ENCODE measurements at regions not wholly inside any gene's neighbourhood (a gene's known extent, or its start where the extent isn't known, plus 50 kb on each side); places are given as distances from the start of the nearest gene placed in this dataset.

DNA sequence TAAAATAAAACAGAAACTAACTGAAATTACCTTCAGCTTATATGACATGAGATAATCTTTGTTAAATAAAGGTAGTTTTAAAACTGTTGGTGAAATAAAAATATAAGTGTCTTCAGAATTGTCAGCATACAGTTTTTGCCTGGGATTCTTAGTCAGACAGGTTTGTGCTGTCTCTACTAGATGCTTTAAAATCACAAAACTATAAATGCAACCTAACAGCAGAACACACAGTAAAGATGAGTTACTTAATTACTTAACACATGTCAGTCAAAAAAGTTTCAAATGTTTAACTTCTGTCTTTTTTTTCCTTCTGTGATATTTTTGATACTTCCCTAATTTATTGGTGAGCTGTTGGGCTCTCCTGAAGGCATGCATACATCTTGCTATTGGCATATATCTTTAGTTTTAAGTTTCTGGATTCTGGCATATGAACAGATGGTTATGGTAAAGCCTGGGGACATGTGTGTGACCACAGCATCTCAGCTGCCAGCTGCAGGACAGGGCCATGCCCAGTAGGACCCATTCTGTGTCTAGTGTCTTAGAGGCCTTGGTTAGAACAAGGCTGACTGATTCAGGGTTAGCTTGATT, 231.1 kb upstream of the NUDT12 start:
- no peaks in the 10 kb centered on the region for H3K9me3 ChIP-seq
- CTCF ChIA-PET: no interaction called here
- DNase-seq (no peak), ATAC-seq (replicated peaks in 1 of 4) (no peak)
- Mint-ChIP-seq H3K27ac (no peak overlapping the region), H3K4me1 (no peaks in the 10 kb centered on the region), H3K36me3 (no peaks in the 10 kb centered on the region), H3K4me3 (no peak overlapping the region), H3K27me3 (no peaks in the 10 kb centered on the region), H3K9me3 (peaks cover 14 to 33% (median 30%) of the 10 kb centered on the region in 3 donors)
- no peaks in the 10 kb centered on the region for H3K36me3 ChIP-seq (ENCODE audit: control insufficient read depth in 2 of 2, extremely low read depth in 1 of 2, insufficient read depth in 1 of 2, low read length in 1 of 2)
- no peak overlapping the region for H3K27ac ChIP-seq (ENCODE audit: low read length)
- POLR2A ChIA-PET: no interaction called here
- no peaks in the 10 kb centered on the region for H3K27me3 ChIP-seq (replicated peaks in 1 of 2; ENCODE audit: control insufficient read depth in 2 of 2, extremely low read depth in 1 of 2, insufficient read depth in 2 of 2, low read length in 1 of 2)
- H3K4me3 ChIP-seq (ENCODE audit: control insufficient read depth in 1 of 2, extremely low read depth in 1 of 2, low read length in 1 of 2): no peak overlapping the region
- no peaks in the 10 kb centered on the region for H3K4me1 ChIP-seq (ENCODE audit: control insufficient read depth in 1 of 2, extremely low read depth in 1 of 2, insufficient read depth in 2 of 2, low read length in 2 of 2)

DNA sequence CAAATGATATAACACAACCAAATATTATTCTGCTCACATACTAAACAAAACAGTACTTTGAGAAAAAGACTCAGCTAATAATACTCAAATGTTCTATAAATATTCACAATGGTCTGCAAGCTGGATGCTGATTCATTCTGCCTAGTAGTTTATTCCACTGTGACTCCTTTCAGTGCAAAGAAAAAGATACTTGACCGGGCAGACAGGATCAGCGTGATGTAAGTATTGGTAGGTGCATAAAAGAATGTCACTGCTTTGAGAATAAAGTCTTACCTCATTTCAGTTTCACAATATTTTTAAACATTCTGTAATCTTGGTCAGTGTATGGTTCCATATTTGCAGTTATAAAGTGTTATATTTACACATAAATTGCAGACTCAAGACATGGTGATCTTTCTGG, 223.0 kb upstream of the NUDT12 start:
- no peaks in the 10 kb centered on the region for H3K4me1 ChIP-seq (ENCODE audit: control insufficient read depth in 1 of 2, extremely low read depth in 1 of 2, insufficient read depth in 2 of 2, low read length in 2 of 2)
- no peaks in the 10 kb centered on the region for H3K36me3 Mint-ChIP-seq
- no peaks in the 10 kb centered on the region for H3K27me3 Mint-ChIP-seq
- H3K27ac ChIP-seq (ENCODE audit: low read length): no peak overlapping the region
- no peak overlapping the region for H3K4me3 Mint-ChIP-seq
- no peak overlapping the region for H3K4me3 ChIP-seq (ENCODE audit: control insufficient read depth in 1 of 2, extremely low read depth in 1 of 2, low read length in 1 of 2)
- DNase-seq (no peak), ATAC-seq (replicated peaks in 1 of 4) (no peak)
- no peaks in the 10 kb centered on the region for H3K36me3 ChIP-seq (ENCODE audit: control insufficient read depth in 2 of 2, extremely low read depth in 1 of 2, insufficient read depth in 1 of 2, low read length in 1 of 2)
- H3K27me3 ChIP-seq (replicated peaks in 1 of 2; ENCODE audit: control insufficient read depth in 2 of 2, extremely low read depth in 1 of 2, insufficient read depth in 2 of 2, low read length in 1 of 2): no peaks in the 10 kb centered on the region
- H3K27ac Mint-ChIP-seq: no peak overlapping the region
- WGBS (ENCODE audit: insufficient coverage): no CpG with 5 or more reads among the region's 2 CpGs
- H3K9me3 Mint-ChIP-seq: peaks cover 0 to 10% (median 5%) of the 10 kb centered on the region in 3 donors
- CTCF ChIA-PET: no interaction called here
- no peaks in the 10 kb centered on the region for H3K9me3 ChIP-seq
- H3K4me1 Mint-ChIP-seq: no peaks in the 10 kb centered on the region
- POLR2A ChIA-PET: no interaction called here

DNA sequence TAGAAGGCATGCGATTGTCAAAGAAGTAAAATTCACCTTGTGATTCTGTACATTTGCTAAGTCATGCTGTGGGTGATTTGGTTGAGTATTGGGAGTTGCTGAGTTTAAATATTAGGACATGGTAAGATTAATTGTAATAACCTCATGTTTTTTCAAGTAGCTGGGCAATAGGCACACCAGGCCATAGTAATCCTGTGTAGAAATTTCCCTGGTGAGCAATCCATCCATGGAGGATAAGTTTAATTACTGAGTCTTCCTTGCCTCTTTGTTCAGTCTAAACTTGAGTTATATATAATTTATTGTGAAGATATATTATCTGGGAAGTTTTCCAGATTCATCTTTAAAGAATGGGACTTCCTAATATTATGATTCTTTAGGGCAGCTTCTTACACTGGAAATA, 221.1 kb upstream of the NUDT12 start:
- CTCF ChIA-PET: no interaction called here
- ATAC-seq (replicated peaks in 1 of 4): no peak

DNA sequence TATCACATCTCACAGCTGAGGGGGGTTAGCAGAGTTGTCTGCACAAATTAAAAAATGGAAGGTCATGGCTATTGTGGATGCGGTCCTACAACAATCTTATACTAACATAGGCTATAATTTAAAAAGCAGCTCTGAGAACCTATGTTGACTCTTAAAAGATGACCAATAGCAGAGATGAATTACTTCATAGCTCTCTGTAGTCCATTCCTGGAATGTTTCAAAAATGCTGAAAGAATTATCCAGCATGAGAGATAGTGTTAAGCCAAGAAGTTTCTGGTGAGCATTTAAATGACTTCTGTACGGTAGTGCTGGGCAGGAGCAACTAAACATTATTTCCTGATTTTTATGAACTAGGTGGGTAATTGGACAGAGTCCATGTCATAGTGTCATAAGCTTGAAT, 218.2 kb upstream of the NUDT12 start:
- POLR2A ChIA-PET: no interaction called here
- H3K27ac Mint-ChIP-seq: no peak overlapping the region
- Histone ChIP-seq H3K4me1 (ENCODE audit: control insufficient read depth in 1 of 2, extremely low read depth in 1 of 2, insufficient read depth in 2 of 2, low read length in 2 of 2) (no peaks in the 10 kb centered on the region), H3K9me3 (no peaks in the 10 kb centered on the region), H3K27ac (ENCODE audit: low read length) (no peak overlapping the region), H3K27me3 (replicated peaks in 1 of 2; ENCODE audit: control insufficient read depth in 2 of 2, extremely low read depth in 1 of 2, insufficient read depth in 2 of 2, low read length in 1 of 2) (no peaks in the 10 kb centered on the region), H3K4me3 (ENCODE audit: control insufficient read depth in 1 of 2, extremely low read depth in 1 of 2, low read length in 1 of 2) (no peak overlapping the region), H3K36me3 (ENCODE audit: control insufficient read depth in 2 of 2, extremely low read depth in 1 of 2, insufficient read depth in 1 of 2, low read length in 1 of 2) (no peaks in the 10 kb centered on the region)
- CTCF ChIA-PET: no interaction called here
- no peaks in the 10 kb centered on the region for H3K4me1 Mint-ChIP-seq
- no peak overlapping the region for H3K4me3 Mint-ChIP-seq
- 88% methylated on average over 1 of the region's 2 CpGs for WGBS (ENCODE audit: insufficient coverage)
- DNase-seq: no peak
- H3K27me3 Mint-ChIP-seq: no peaks in the 10 kb centered on the region
- no peak for ATAC-seq (replicated peaks in 1 of 4)
- H3K9me3 Mint-ChIP-seq: peaks cover 0 to 4% (median 2%) of the 10 kb centered on the region in 3 donors
- no peaks in the 10 kb centered on the region for H3K36me3 Mint-ChIP-seq

More for the DNA sequence above, 221.1 kb upstream of the NUDT12 start:
- Mint-ChIP-seq H3K36me3 (no peaks in the 10 kb centered on the region), H3K4me3 (no peak overlapping the region), H3K4me1 (no peaks in the 10 kb centered on the region), H3K9me3 (peaks cover 0 to 2% (median 0%) of the 10 kb centered on the region in 3 donors), H3K27ac (no peak overlapping the region), H3K27me3 (no peaks in the 10 kb centered on the region)
- Histone ChIP-seq H3K4me3 (ENCODE audit: control insufficient read depth in 1 of 2, extremely low read depth in 1 of 2, low read length in 1 of 2) (no peak overlapping the region), H3K9me3 (no peaks in the 10 kb centered on the region), H3K36me3 (ENCODE audit: control insufficient read depth in 2 of 2, extremely low read depth in 1 of 2, insufficient read depth in 1 of 2, low read length in 1 of 2) (no peaks in the 10 kb centered on the region), H3K27ac (ENCODE audit: low read length) (no peak overlapping the region), H3K27me3 (replicated peaks in 1 of 2; ENCODE audit: control insufficient read depth in 2 of 2, extremely low read depth in 1 of 2, insufficient read depth in 2 of 2, low read length in 1 of 2) (no peaks in the 10 kb centered on the region), H3K4me1 (ENCODE audit: control insufficient read depth in 1 of 2, extremely low read depth in 1 of 2, insufficient read depth in 2 of 2, low read length in 2 of 2) (no peaks in the 10 kb centered on the region)
- WGBS (ENCODE audit: insufficient coverage): no CpG with 5 or more reads among the region's 1 CpG
- POLR2A ChIA-PET: no interaction called here
- DNase-seq: no peak

DNA sequence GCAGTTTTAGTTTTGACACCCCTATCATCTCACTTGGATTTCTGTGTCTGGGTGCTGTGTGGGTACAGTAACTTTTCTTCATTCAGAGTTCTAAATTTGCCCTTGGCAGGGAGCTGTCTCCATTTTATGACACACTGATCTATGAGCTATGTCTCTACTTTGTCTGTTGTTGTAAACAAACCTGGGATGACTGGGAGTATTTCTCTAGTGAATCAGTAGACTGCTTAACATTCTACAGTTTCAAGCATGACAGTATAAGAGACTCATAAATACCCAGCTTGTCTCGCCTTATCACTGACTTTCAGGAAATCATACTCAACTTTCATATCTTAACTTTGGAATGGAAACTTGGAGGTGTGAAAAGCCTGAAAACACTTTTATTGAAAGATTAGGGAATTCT, 212.1 kb upstream of the NUDT12 start:
- no peak overlapping the region for H3K4me3 ChIP-seq (ENCODE audit: control insufficient read depth in 1 of 2, extremely low read depth in 1 of 2, low read length in 1 of 2)
- no peak for ATAC-seq (replicated peaks in 1 of 4)
- no CpG with 5 or more reads among the region's 1 CpG for WGBS (ENCODE audit: insufficient coverage)
- no peak overlapping the region for H3K4me3 Mint-ChIP-seq
- H3K27ac Mint-ChIP-seq: no peak overlapping the region
- ChIA-PET CTCF (no interaction called here), POLR2A (no interaction called here)
- no peaks in the 10 kb centered on the region for H3K4me1 Mint-ChIP-seq
- H3K27me3 Mint-ChIP-seq: no peaks in the 10 kb centered on the region
- no peak for DNase-seq
- peaks cover 0 to 12% (median 7%) of the 10 kb centered on the region in 3 donors for H3K9me3 Mint-ChIP-seq
- no peaks in the 10 kb centered on the region for H3K36me3 Mint-ChIP-seq
- H3K9me3 ChIP-seq: no peaks in the 10 kb centered on the region
- H3K4me1 ChIP-seq (ENCODE audit: control insufficient read depth in 1 of 2, extremely low read depth in 1 of 2, insufficient read depth in 2 of 2, low read length in 2 of 2): no peaks in the 10 kb centered on the region
- H3K27ac ChIP-seq (ENCODE audit: low read length): no peak overlapping the region
- H3K36me3 ChIP-seq (ENCODE audit: control insufficient read depth in 2 of 2, extremely low read depth in 1 of 2, insufficient read depth in 1 of 2, low read length in 1 of 2): no peaks in the 10 kb centered on the region
- H3K27me3 ChIP-seq (replicated peaks in 1 of 2; ENCODE audit: control insufficient read depth in 2 of 2, extremely low read depth in 1 of 2, insufficient read depth in 2 of 2, low read length in 1 of 2): no peaks in the 10 kb centered on the region

DNA sequence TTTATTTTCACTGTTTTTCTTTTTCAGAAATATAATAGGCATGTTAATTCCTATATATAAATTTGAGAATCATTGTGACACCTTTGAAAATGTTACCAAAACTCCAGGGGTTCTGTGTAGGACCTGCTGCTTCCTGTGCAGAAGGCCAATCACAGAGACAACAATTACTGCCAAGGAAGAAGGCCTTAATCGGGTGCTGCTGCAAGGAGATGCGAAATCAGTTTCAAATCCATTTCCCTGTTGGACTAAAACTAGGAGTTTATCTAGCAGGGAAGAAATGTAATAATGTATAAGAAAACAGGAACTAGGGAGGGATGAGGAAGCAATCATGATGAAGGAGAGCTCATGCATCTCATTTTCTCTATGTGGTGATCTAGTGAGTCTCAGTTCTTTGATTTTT, 209.7 kb upstream of the NUDT12 start:
- POLR2A ChIA-PET: no interaction called here

DNA sequence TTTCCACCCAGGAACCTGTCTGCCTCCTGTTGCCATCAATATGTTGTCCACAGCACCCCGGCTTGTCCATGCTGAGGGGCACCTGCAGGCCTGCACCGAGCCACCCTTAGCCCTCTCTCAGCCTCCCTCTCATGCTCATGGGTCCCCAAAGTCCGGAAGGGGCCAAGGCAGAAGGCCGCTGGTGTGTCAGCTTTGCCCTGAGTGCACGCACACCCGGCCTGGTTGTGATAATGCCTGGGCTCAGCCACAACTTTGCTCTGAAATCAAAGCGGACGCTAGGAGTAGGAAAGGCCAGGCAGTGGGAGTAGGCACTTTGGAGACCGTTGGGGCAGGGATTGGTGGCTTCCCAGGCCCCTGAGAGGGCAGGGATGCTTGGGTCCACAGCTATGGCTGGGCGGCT, 201.8 kb upstream of the NUDT12 start:
- CTCF ChIA-PET: no interaction called here
- no peaks in the 10 kb centered on the region for H3K4me1 ChIP-seq (ENCODE audit: control insufficient read depth in 1 of 2, extremely low read depth in 1 of 2, insufficient read depth in 2 of 2, low read length in 2 of 2)
- no peak for DNase-seq

More for the DNA sequence above, 209.7 kb upstream of the NUDT12 start:
- Histone ChIP-seq H3K4me1 (ENCODE audit: control insufficient read depth in 1 of 2, extremely low read depth in 1 of 2, insufficient read depth in 2 of 2, low read length in 2 of 2) (no peaks in the 10 kb centered on the region), H3K27ac (ENCODE audit: low read length) (no peak overlapping the region), H3K4me3 (ENCODE audit: control insufficient read depth in 1 of 2, extremely low read depth in 1 of 2, low read length in 1 of 2) (no peak overlapping the region), H3K9me3 (no peaks in the 10 kb centered on the region), H3K27me3 (replicated peaks in 1 of 2; ENCODE audit: control insufficient read depth in 2 of 2, extremely low read depth in 1 of 2, insufficient read depth in 2 of 2, low read length in 1 of 2) (no peaks in the 10 kb centered on the region), H3K36me3 (ENCODE audit: control insufficient read depth in 2 of 2, extremely low read depth in 1 of 2, insufficient read depth in 1 of 2, low read length in 1 of 2) (no peaks in the 10 kb centered on the region)
- Mint-ChIP-seq H3K4me3 (no peak overlapping the region), H3K27me3 (no peaks in the 10 kb centered on the region), H3K27ac (no peak overlapping the region), H3K9me3 (peaks cover 0 to 13% (median 7%) of the 10 kb centered on the region in 3 donors), H3K36me3 (no peaks in the 10 kb centered on the region), H3K4me1 (no peaks in the 10 kb centered on the region)
- ATAC-seq (replicated peaks in 1 of 4) (no peak), DNase-seq (no peak)
- CTCF ChIA-PET: no interaction called here
- no CpG with 5 or more reads among the region's 2 CpGs for WGBS (ENCODE audit: insufficient coverage)

More for the DNA sequence above, 201.8 kb upstream of the NUDT12 start:
- no peak overlapping the region for H3K4me3 ChIP-seq (ENCODE audit: control insufficient read depth in 1 of 2, extremely low read depth in 1 of 2, low read length in 1 of 2)
- H3K4me1 Mint-ChIP-seq: no peaks in the 10 kb centered on the region
- H3K9me3 ChIP-seq: no peaks in the 10 kb centered on the region
- H3K36me3 Mint-ChIP-seq: no peaks in the 10 kb centered on the region
- peaks cover 0 to 4% (median 3%) of the 10 kb centered on the region in 3 donors for H3K9me3 Mint-ChIP-seq
- H3K27ac Mint-ChIP-seq: no peak overlapping the region
- WGBS (ENCODE audit: insufficient coverage): 79% methylated on average over 9 of the region's 10 CpGs
- no peaks in the 10 kb centered on the region for H3K27me3 Mint-ChIP-seq
- no peaks in the 10 kb centered on the region for H3K27me3 ChIP-seq (replicated peaks in 1 of 2; ENCODE audit: control insufficient read depth in 2 of 2, extremely low read depth in 1 of 2, insufficient read depth in 2 of 2, low read length in 1 of 2)
- no peaks in the 10 kb centered on the region for H3K36me3 ChIP-seq (ENCODE audit: control insufficient read depth in 2 of 2, extremely low read depth in 1 of 2, insufficient read depth in 1 of 2, low read length in 1 of 2)
- POLR2A ChIA-PET: no interaction called here
- no peak overlapping the region for H3K27ac ChIP-seq (ENCODE audit: low read length)
- no peak overlapping the region for H3K4me3 Mint-ChIP-seq
- no peak for ATAC-seq (replicated peaks in 1 of 4)

Measured in T-cell (primary cell).